Coronary artery (tissue), 2 donors: ENCODE measurements at regions not wholly inside any gene's neighbourhood (a gene's known extent, or its start where the extent isn't known, plus 50 kb on each side); places are given as distances from the start of the nearest gene placed in this dataset.

Experiments
- DNase-seq: peaks from one replicate; pipeline ENCODE4 v3.0.0-alpha.2; 2017; ENCODE audit warnings: low spot score
- H3K27ac ChIP-seq, 2 donors: fragments of 200-600 bp; sonication (generic); one replicate each; pipeline ENCODE4 v1.5.1; 2016 to 2019
- H3K4me3 ChIP-seq: fragments of 200-600 bp; sonication (generic); 2 replicates; pipeline ENCODE4 v1.5.1; 2016; ENCODE audit warnings: mild to moderate bottlenecking, moderate library complexity
- TF ChIP-seq, protein P1 (sequence below): fragments of 200-600 bp; sonication (generic); IDR thresholded peaks from one replicate; pipeline ENCODE4 v1.5.1; 2019; ENCODE audit warnings: antibody characterized with exemption

DNA sequence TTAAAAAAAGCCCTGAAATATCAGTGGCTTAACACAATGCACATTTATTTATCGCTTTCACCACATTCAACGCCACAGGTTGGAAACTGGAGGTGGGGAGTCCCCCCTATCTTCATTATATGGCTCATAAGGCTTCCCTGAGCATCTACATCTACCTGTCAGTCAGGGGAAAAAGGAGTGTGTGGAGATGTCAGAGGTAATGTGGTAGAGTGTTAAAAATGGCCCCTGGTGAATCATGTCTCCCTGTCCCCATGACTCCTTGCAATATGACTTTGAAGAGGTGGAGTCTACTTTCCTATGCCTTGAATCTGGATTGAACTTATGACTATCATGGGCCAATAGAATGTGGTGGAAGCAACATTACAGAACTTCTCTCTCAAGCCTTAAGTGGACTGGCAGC, 65.5 kb upstream of the BTBD3 start:
- Histone ChIP-seq H3K27ac (no peak overlapping the region), H3K4me3 (no peak overlapping the region)
- no peak for DNase-seq
- TF ChIP-seq, protein P1, sequence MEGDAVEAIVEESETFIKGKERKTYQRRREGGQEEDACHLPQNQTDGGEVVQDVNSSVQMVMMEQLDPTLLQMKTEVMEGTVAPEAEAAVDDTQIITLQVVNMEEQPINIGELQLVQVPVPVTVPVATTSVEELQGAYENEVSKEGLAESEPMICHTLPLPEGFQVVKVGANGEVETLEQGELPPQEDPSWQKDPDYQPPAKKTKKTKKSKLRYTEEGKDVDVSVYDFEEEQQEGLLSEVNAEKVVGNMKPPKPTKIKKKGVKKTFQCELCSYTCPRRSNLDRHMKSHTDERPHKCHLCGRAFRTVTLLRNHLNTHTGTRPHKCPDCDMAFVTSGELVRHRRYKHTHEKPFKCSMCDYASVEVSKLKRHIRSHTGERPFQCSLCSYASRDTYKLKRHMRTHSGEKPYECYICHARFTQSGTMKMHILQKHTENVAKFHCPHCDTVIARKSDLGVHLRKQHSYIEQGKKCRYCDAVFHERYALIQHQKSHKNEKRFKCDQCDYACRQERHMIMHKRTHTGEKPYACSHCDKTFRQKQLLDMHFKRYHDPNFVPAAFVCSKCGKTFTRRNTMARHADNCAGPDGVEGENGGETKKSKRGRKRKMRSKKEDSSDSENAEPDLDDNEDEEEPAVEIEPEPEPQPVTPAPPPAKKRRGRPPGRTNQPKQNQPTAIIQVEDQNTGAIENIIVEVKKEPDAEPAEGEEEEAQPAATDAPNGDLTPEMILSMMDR, result no peak

DNA sequence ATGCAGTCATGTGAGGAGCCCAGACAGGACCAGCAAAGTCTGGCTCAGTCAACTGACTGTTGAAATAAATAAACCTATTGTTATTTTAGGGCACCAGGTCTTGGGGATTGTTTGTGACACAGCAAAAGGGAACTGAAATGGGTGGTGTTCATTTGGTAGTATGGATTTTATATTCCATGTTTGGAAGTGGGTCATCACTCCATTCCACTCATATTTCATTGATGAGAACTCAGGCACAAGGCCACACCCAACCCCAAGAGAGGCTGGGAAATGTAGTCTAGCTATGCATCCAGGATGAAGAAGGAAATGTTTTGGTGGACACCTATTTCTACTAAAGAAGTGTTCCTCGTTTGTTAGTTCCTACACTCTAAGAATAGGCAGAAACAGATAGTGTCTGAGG, 64.9 kb upstream of the BTBD3 start:
- Histone ChIP-seq H3K4me3 (no peak overlapping the region), H3K27ac (no peak overlapping the region)
- TF ChIP-seq, protein P1, result no peak
- no peak for DNase-seq

DNA sequence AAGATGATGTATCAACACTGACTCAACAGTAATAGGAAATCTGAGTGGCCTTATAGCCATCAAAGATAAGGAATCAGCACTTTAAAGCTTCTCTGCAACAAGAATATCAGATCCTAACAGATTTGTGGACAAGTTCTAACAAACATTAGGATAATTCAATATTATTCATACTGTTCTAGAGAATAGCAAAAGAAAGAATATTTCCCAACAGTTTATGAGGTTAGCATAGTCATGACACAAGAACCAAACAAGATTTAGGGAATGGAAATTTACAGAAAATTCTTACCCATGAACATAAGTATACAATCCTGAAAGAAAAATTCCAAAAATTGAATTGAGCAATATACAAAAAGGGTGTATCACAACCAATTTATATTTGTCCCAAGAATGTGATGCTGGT, 64.3 kb upstream of the BTBD3 start:
- no peak for DNase-seq
- Histone ChIP-seq H3K27ac (no peak overlapping the region), H3K4me3 (no peak overlapping the region)
- TF ChIP-seq, protein P1, result no peak

DNA sequence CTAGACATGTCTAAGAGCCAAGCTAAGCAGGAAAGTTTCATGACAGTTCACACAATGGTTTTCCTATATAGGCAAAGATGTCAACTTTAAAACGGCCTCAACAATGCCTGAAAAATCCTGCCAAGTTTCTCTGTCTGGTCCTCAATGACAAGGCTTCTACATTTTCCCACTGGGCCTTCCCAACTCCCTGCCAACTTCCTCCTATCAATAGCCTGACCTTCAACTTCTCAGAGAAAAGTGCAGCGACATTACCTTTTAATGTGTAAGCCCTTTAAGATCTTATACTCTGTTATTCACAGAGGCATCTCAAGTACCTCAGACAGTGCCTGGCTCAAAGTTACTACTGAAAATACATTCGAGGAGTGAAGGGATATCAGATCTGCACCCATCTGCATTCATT, 56.2 kb upstream of the BTBD3 start:
- TF ChIP-seq, protein P1, result no peak
- Histone ChIP-seq H3K4me3 (no peak overlapping the region), H3K27ac (no peak overlapping the region)
- no peak for DNase-seq

DNA sequence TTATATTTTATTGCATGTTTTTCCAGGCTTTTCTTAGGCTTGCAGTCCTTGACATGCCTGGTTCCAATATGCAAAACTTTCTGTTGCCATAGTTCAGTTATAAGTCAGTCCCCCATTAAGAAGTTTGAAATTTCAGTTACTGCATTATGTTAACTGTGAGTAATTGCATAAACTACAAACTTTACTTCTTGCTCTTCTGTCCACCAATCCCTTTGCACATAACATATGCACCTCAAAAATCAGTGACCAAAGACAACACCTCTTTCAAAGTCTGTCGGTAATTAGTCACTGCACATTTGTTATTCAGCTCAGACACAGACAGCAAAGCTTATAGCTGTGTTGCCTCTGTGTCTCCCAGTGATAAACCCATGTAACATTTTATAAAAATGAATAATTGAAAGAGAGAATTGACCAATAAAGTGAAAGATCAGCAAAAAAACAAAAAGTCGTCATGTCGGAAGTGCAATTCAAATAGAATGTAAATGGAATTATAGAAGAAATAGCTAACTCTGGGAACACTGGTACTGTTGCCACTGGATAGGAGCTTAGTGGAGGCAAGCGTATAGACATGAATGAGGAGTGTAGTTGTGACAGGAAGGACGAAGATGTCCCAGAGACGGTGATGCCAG, 50.3 kb upstream of the BTBD3 start:
- Histone ChIP-seq H3K27ac (no peak overlapping the region), H3K4me3 (no peak overlapping the region)
- no peak for DNase-seq
- TF ChIP-seq, protein P1, result no peak
